Fibroblast of skin of left biceps (primary cell): ENCODE measurements at regions not wholly inside any gene's neighbourhood (a gene's known extent, or its start where the extent isn't known, plus 50 kb on each side); places are given as distances from the start of the nearest gene placed in this dataset.

Experiments
- DNase-seq, 2 experiments: peaks; one replicate each; pipeline ENCODE4 v3.0.0-alpha.2; 2013; ENCODE audit warnings: low read depth in 2 of 2

DNA sequence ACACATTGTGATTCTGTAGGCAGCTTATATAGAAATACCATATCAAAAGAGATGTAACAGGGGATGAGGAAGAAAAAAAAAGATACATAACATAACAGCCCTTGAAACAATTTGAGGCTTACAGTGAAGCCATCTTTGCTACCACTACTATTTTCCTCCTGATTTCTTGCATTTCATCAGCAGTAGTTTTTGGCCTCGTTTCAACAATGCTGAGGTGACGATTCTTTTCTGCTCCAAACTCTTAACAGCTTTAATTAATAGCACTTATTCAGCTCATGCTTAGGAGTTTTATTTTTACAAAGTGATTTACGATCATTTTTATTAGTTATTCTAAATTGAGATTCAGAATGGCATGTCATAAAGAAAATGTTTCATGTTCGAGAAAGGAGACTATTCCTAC, 163.2 kb downstream of the DCK start:
- DNase-seq = peak; percentile 21 to 36

GRCh38 chr4:71162386-71162785, 168.9 kb downstream of the DCK start:
- DNase-seq = no peak

DNA sequence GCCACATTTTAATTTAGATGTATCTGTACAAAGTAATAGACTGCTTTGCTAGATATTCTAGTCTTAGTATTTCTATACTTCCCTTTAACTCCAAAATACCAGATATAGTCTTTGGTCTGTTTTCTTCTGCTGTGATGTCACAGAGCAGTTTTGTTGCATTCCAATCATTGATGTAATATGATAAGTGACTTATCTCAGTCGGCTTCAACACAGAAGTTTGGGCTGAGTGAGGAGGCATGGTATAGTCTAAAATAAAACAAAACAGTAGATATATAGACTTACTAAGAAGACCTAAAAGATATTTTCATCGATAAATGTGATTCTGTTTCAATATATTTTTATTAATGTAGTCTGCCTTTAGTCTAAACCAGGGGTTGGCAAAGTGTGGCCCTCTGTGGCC, 169.9 kb downstream of the DCK start:
- no peak for DNase-seq

DNA sequence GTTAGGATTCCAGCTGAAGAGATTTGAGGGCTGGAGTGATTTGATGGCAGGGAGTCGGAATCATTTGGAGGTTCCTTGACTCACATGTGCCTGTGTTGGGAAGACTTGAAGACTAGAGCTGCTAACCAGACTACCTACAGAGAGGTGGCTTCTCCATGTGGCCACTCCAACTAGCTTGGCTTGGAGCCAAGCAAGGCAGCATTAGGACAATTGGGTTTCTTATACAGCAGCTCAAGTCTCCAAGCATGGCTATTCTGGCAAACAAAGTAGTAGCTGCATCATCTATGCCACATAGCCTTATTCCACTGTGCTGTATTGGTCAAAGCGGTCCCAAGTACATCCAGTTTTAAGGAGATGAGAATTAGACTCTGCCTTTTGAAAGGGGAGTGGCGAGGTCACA, 171.7 kb upstream of the SLC4A4 start:
- no peak for DNase-seq

DNA sequence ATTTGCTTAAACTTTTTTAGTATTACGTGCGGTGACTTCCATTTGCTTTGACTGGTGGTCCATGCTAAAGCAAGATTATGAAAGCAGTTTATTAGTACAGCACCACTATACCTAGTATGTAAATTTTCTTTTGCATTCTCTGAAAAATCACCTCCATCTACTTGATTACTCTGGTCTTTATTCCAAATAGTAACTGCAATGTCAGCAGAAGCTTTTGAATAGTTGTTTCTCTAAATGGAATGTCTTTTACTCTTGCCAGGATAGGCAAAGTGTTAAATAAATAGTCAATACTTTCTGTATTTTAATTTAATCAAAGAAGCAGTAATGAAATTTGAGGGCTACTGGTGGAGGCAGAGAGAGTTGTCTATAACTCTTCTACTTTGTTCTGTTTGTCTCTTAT, 167.2 kb upstream of the SLC4A4 start:
- no peak for DNase-seq

GRCh38 chr4:71181332-71181731, 157.5 kb upstream of the SLC4A4 start:
- DNase-seq = no peak

- peak in 1 of 2 experiments; percentile 34 for DNase-seq
Observed at GRCh38 chr4:71184195-71184781, 154.5 kb upstream of the SLC4A4 start.

DNA sequence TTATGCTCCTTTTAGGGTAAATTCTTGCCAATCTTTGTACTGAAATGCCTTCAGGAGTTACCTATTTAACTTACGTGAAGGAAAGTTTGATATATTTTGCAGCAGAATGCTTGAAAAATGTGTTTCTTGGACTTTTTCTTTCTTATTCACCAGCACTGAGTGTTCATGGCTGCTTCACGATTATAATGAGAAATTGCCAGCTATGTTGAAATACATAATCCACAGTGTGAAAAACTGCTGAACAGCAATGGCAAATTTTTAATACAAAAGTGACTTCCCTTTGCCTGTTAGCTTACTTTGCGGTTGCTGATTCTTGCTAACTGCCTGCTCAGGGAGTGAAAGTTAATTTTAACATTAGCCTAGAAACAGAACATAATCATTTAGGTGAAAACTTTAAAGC, 153.8 kb upstream of the SLC4A4 start:
- DNase-seq = no peak

- no peak for DNase-seq
Observed at GRCh38 chr4:71186257-71186565, 152.6 kb upstream of the SLC4A4 start.

GRCh38 chr4:71186566-71187403, 152.0 kb upstream of the SLC4A4 start:
- no peak for DNase-seq

DNA sequence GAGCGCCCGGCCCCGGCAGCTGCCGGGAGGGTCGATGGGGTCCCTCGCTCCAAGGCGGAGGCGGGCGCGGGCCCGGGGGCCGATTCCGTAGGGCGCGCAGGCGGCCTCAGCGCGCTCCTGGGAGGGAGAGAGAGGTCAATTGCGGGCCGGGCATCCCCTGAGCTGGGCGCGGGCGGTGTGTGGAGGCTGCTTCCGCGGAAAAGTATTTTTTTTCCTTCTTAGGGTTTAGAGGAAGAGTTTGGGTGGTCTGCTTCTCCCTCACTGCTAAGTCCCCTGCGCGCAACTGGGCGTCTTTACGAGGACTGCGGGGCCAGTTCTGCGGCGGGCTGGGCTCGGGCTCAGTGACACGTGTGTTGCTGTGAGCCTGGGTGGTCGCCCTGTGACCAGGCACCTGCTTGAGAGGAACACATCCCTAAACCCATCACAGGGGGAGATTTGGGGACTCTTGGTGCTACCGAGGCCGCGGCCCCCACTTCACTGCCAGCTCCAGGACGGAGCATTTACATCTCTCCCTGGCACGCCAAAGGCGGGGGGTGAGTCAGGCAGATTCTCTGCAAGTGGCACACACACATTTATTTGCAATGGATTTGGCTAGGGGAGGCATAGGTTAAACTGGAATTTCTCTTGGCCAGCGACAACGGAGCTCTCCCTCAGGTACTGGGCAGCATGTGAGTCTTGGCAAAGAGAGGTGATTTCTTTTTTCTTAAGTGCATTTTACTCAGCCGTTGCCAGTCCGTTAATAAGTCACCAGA, 151.2 kb upstream of the SLC4A4 start:
- DNase-seq = no peak

DNA sequence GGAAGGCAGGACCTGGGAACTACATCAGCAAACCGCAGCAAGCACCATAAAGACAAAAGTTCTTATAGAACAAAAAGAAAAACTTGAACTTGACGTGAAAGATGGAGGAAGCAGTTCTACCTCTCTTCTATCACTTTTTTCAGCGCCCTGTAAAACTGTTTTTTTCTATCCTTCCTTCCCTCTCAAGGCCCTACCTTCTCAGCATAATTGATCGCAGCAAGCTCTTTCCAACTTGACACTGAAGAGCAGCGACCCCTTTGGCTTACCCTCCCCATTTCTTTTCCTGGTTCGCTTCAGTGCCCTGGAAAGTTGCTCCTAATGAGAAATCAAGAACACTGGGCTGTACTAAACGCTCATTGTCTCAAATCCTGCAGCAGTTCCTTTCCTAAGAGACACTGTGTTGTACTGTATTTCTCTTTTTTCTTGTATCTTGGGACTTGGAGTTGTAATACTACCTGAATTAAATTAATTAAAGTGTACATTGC, 150.6 kb upstream of the SLC4A4 start:
- no peak for DNase-seq

DNA sequence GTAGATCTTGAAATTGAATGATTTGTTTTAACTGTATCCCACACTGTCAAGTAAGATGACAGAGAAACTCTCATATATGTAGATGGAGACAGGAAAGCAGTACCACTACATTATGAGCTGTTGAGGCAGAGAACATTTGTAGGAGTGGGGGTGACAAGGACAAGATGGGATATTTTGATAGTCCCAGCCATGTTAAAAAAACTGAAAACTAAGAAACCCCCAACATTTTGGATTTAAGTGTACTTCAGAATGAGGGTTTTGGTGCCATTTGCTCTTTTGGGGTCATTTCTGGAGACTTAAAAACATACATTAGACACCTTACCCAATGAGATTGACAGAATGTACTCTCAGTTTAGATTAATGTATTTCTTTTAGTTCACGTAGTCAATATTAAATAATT, 149.9 kb upstream of the SLC4A4 start:
- no peak for DNase-seq

DNA sequence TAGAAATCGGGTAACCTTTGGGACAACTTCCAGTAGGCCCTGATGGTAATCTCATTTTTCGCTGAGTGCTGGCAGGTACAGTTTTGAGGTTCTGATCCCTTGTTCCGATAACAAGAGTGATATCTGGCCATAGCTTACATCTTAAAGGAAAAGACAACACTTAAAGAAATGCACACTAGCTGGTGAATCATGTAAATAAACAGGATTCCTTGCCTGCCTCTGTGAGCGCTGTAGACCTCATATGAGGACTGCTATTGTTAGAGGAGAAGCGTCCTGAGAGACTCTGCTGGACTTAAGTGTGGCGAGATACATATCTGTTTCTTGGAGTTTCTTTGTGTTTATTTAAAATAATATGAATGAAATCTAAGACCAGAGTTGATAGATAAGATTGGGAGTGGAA, 149.3 kb upstream of the SLC4A4 start:
- DNase-seq = no peak

- DNase-seq = no peak
Observed at GRCh38 chr4:71194454-71194853, 144.4 kb upstream of the SLC4A4 start.

DNA sequence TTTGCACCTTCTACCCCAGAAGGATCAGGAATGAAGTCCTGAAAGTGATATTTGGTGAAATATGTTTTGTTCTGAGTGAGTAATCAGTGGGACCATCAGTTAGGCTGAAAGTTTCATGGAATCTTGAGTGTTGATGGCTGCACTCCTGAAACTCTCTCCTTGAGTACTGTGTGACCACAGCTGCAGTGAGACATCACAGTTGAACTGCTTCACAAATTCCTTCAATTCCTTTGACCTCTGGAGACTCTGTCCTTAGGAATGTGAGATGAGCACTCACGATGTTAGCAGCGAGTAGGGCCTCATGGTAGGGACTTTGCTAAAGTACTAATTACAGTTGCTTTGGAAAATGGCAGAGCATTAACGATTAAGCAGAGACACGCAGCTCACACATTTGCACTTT, 142.9 kb upstream of the SLC4A4 start:
- DNase-seq = peak; percentile 69 to 70

GRCh38 chr4:71198958-71199357, 139.9 kb upstream of the SLC4A4 start:
- no peak for DNase-seq

GRCh38 chr4:71201057-71201456, 137.8 kb upstream of the SLC4A4 start:
- DNase-seq = no peak

DNA sequence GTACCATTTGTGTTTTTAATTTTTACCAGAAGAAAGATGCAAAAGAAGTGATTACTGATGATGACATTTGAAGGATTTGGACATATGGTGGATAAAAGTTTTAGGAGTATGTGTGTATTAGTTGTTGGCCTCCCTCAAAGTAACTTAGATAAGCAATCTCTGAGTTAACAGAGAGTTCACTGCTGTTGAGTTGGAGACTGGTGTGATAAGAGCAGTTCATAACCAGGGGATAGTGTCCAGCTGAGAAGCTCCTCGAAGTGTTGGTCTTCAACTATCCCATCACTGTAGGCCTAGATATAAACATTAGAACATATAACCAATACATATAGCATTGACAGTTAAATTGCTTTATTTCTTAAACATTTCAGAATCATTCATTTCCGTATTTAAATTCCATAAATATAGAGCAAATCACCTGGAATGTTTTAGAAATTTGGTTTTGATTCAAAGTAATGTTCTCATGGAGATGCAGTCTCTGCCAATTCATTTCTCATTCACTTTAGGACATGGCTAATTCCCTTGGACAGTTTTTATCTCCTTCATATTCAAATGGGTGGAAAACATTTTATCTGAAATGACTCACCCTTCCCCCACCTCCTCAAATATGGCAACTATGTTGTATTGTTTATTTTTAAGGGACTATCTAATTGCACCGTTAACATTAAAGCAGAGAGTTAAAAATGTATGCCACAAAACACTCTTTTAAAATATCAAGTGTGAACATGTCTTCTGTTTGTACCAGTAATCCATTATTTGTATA, 136.8 kb upstream of the SLC4A4 start:
- DNase-seq = no peak

GRCh38 chr4:71202705-71203104, 136.1 kb upstream of the SLC4A4 start:
- DNase-seq = no peak

GRCh38 chr4:71204056-71204455, 134.8 kb upstream of the SLC4A4 start:
- no peak for DNase-seq

GRCh38 chr4:71206763-71207162, 132.1 kb upstream of the SLC4A4 start:
- DNase-seq = peak in 1 of 2 experiments; percentile 64
